ENCODE measurements at regions not wholly inside any gene's neighbourhood (a gene's known extent, or its start where the extent isn't known, plus 50 kb on each side); places are given as distances from the start of the nearest gene placed in this dataset.

- TF ChIP-seq CTCF (IDR thresholded peaks at IDR 0.05) = no peak
- TF ChIP-seq POLR2AphosphoS5 (IDR thresholded peaks at IDR 0.05; ENCODE audit: low read depth, low read length) = no peak
Observed at GRCh38 chr6:94389218-94389617, 969.9 kb upstream of the EPHA7 start.
